MCF 10A (cell line): ENCODE measurements at regions not wholly inside any gene's neighbourhood (a gene's known extent, or its start where the extent isn't known, plus 50 kb on each side); places are given as distances from the start of the nearest gene placed in this dataset.
"Not testable (repeated sequence)": the region's sequence is repeated elsewhere in the genome, so short reads cannot be mapped to it uniquely, and the experiment has no call there.

Experiments used
- BruUV-seq: library from RNA; stranded (reverse); fragments of 400-500 nt; replicated peaks from 2 replicates; lab custom pipeline; 2021; lab: Mats Ljungman, UMichigan
- CTCF ChIA-PET: fragments of 300-600 bp; sonication (Branson Sonifier 250); formaldehyde crosslinking; extraction: SDS; loops from one replicate; lab custom pipeline; 2021; ENCODE audit warnings: antibody characterized with exemption, inconsistent platforms; lab: Yijun Ruan, JAX
- POLR2A ChIA-PET: fragments of 300-600, 350-650 bp; sonication (Branson Sonifier 250); formaldehyde crosslinking; extraction: SDS; loops from one replicate; lab custom pipeline; 2020; ENCODE audit warnings: antibody characterized with exemption, inconsistent platforms; lab: Yijun Ruan, JAX
- DNase-seq: peaks from one replicate; pipeline ENCODE4 v3.0.0-alpha.2; 2018; ENCODE audit not compliant: unreplicated experiment
- H3K27ac Mint-ChIP-seq: one replicate; pipeline ENCODE4 v1.8.0; 2022; ENCODE audit warnings: mild to moderate bottlenecking, low read depth, mixed read lengths; ENCODE audit not compliant: unreplicated experiment
- H3K27me3 Mint-ChIP-seq: one replicate; pipeline ENCODE4 v1.8.0; 2022; ENCODE audit warnings: mixed read lengths; ENCODE audit not compliant: insufficient read depth, unreplicated experiment
- H3K36me3 Mint-ChIP-seq: one replicate; pipeline ENCODE4 v1.8.0; 2022; ENCODE audit warnings: mild to moderate bottlenecking, moderate library complexity, mixed read lengths; ENCODE audit not compliant: insufficient read depth, unreplicated experiment
- H3K4me1 Mint-ChIP-seq: one replicate; pipeline ENCODE4 v1.8.0; 2022; ENCODE audit warnings: mixed read lengths; ENCODE audit not compliant: insufficient read depth, unreplicated experiment
- H3K4me3 Mint-ChIP-seq: one replicate; pipeline ENCODE4 v1.8.0; 2022; ENCODE audit warnings: mild to moderate bottlenecking, moderate library complexity, mixed read lengths; ENCODE audit not compliant: unreplicated experiment
- H3K9me3 Mint-ChIP-seq: one replicate; pipeline ENCODE4 v1.8.0; 2022; ENCODE audit warnings: mixed read lengths; ENCODE audit not compliant: unreplicated experiment
- intact Hi-C: fragments of 100-400 bp; cut with micrococcal nuclease; formaldehyde crosslinking; loops from 2 replicates; pipeline ENCODE4 v1.14.1; 2022
- TF ChIP-seq, protein P1 (sequence below): fragments of 200-600 bp; IDR thresholded peaks from one replicate; pipeline ENCODE4 v1.8.0; 2022; ENCODE audit warnings: antibody characterized with exemption, mild to moderate bottlenecking; ENCODE audit not compliant: unreplicated experiment

DNA sequence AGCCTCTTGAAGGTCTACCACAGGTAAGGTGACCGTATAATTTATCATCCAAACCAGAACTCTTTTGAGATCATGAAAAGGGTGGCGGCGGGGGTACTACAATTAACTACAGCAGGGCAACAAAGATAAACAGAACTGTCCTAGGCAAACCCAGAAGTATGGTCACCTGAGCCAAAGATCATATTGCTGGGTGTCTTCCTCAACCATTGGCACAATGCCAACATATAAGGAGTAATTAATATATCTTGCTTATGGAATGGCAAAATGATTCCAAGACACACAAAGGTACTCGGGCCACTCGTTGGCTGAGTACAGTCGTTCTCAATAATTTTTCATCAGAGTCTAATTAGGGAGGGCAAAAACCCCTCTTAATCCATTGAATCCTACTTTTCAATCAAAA is 273.3 kb downstream of the QDPR start:
- H3K4me1 Mint-ChIP-seq = peaks cover 4% of the 10 kb centered on the region
- H3K27me3 Mint-ChIP-seq = no peaks in the 10 kb centered on the region
- H3K9me3 Mint-ChIP-seq = no peaks in the 10 kb centered on the region
- BruUV-seq = no TSS peak
- H3K27ac Mint-ChIP-seq = no peak overlapping the region
- no peak for DNase-seq
- H3K36me3 Mint-ChIP-seq = no peaks in the 10 kb centered on the region
- no peak overlapping the region for H3K4me3 Mint-ChIP-seq
- ChIA-PET POLR2A (no interaction called here), CTCF (no interaction called here)
- intact Hi-C loops = no loop called here
- TF ChIP-seq, protein P1, sequence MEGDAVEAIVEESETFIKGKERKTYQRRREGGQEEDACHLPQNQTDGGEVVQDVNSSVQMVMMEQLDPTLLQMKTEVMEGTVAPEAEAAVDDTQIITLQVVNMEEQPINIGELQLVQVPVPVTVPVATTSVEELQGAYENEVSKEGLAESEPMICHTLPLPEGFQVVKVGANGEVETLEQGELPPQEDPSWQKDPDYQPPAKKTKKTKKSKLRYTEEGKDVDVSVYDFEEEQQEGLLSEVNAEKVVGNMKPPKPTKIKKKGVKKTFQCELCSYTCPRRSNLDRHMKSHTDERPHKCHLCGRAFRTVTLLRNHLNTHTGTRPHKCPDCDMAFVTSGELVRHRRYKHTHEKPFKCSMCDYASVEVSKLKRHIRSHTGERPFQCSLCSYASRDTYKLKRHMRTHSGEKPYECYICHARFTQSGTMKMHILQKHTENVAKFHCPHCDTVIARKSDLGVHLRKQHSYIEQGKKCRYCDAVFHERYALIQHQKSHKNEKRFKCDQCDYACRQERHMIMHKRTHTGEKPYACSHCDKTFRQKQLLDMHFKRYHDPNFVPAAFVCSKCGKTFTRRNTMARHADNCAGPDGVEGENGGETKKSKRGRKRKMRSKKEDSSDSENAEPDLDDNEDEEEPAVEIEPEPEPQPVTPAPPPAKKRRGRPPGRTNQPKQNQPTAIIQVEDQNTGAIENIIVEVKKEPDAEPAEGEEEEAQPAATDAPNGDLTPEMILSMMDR = no peak

GRCh38 chr4:17236686-17237085 is 275.2 kb downstream of the QDPR start:
- H3K9me3 Mint-ChIP-seq = no peaks in the 10 kb centered on the region
- intact Hi-C loops = no loop called here
- DNase-seq = peak; percentile 3
- CTCF ChIA-PET = no interaction called here
- peaks cover 15% of the 10 kb centered on the region for H3K4me1 Mint-ChIP-seq
- no peak overlapping the region for H3K27ac Mint-ChIP-seq
- no peak overlapping the region for H3K4me3 Mint-ChIP-seq
- no peaks in the 10 kb centered on the region for H3K27me3 Mint-ChIP-seq
- POLR2A ChIA-PET = no interaction called here
- no TSS peak for BruUV-seq
- H3K36me3 Mint-ChIP-seq = no peaks in the 10 kb centered on the region
- TF ChIP-seq, protein P1 = no peak

DNA sequence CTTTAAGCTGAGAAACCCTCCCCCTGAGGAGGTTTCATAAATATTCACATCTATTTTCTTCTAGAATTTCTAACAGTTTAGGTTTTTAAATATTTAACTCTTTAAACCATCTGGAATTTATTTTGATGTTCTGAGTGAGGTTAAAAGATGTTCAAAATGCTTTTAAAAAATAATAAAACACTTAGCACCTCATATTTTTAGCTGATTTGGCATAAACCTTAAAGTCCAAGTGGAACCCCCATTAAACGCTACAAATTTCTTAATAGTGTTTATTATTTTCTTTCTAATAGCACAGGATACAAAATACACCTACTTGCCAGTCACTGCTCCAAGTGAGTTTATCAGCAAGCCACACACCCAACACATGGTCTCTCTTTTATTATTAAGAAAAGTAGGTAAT is 277.2 kb downstream of the QDPR start:
- no peaks in the 10 kb centered on the region for H3K27me3 Mint-ChIP-seq
- H3K4me1 Mint-ChIP-seq = peaks cover 19% of the 10 kb centered on the region
- intact Hi-C loops = no loop called here
- no peaks in the 10 kb centered on the region for H3K36me3 Mint-ChIP-seq
- no peaks in the 10 kb centered on the region for H3K9me3 Mint-ChIP-seq
- TF ChIP-seq, protein P1 = no peak
- CTCF ChIA-PET = interaction anchor here (0.7 kb wide), 1 partner anchor 55 kb away, joined by 3 read pairs; no protein-coding TSS in a partner anchor
- POLR2A ChIA-PET = no interaction called here
- no peak overlapping the region for H3K27ac Mint-ChIP-seq
- no peak overlapping the region for H3K4me3 Mint-ChIP-seq
- no TSS peak for BruUV-seq
- no peak for DNase-seq

GRCh38 chr4:17232566-17233253 is 279.2 kb downstream of the QDPR start:
- H3K4me1 Mint-ChIP-seq = peaks cover 19% of the 10 kb centered on the region

GRCh38 chr4:17231880-17232475 is 279.9 kb downstream of the QDPR start:
- H3K9me3 Mint-ChIP-seq, H3K27me3 Mint-ChIP-seq, POLR2A ChIA-PET, BruUV-seq, DNase-seq, intact Hi-C loops, H3K27ac Mint-ChIP-seq, H3K4me3 Mint-ChIP-seq, H3K36me3 Mint-ChIP-seq: not testable (repeated sequence)
- peaks cover 19% of the 10 kb centered on the region for H3K4me1 Mint-ChIP-seq
- CTCF ChIA-PET = interaction anchor here (0.6 kb wide), 1 partner anchor 425 kb away, joined by 3 read pairs; no protein-coding TSS in a partner anchor

More at GRCh38 chr4:17232566-17233253, 279.2 kb downstream of the QDPR start:
- H3K9me3 Mint-ChIP-seq = no peaks in the 10 kb centered on the region
- POLR2A ChIA-PET = no interaction called here
- peak; percentile 30 for DNase-seq
- intact Hi-C loops = no loop called here
- no peak overlapping the region for H3K4me3 Mint-ChIP-seq
- no peak overlapping the region for H3K27ac Mint-ChIP-seq
- no peaks in the 10 kb centered on the region for H3K27me3 Mint-ChIP-seq
- no peaks in the 10 kb centered on the region for H3K36me3 Mint-ChIP-seq
- TF ChIP-seq, protein P1 = no peak
- BruUV-seq = no TSS peak
- CTCF ChIA-PET = interaction anchor here (0.6 to 1.2 kb wide), 3 partner anchors 104 to 426 kb away, joined by 3 read pairs; no protein-coding TSS in a partner anchor
